Neural crest cell (in vitro differentiated cells): ENCODE measurements at regions not wholly inside any gene's neighbourhood (a gene's known extent, or its start where the extent isn't known, plus 50 kb on each side); places are given as distances from the start of the nearest gene placed in this dataset.

ENCODE experiments used
- DNase-seq: peaks from one replicate; pipeline ENCODE4 v3.0.0; 2021; ENCODE audit warnings: low read depth, mixed read lengths, low spot score
- H3K27ac Mint-ChIP-seq: one replicate; pipeline ENCODE4 v1.8.0; 2021; ENCODE audit warnings: mild to moderate bottlenecking, mixed read lengths; ENCODE audit not compliant: unreplicated experiment
- H3K27me3 Mint-ChIP-seq: 2 replicates; pipeline ENCODE4 v1.8.0; 2021; ENCODE audit warnings: low read depth, mild to moderate bottlenecking, mixed read lengths
- H3K36me3 Mint-ChIP-seq: 2 replicates; pipeline ENCODE4 v1.8.0; 2021; ENCODE audit warnings: low read depth, mild to moderate bottlenecking, mixed read lengths
- H3K4me1 Mint-ChIP-seq: 2 replicates; pipeline ENCODE4 v1.8.0; 2021; ENCODE audit warnings: mixed read lengths
- H3K4me3 Mint-ChIP-seq: one replicate; pipeline ENCODE4 v1.8.0; 2021; ENCODE audit warnings: mild to moderate bottlenecking, mixed read lengths
- H3K9me3 Mint-ChIP-seq: 2 replicates; pipeline ENCODE4 v1.8.0; 2021; ENCODE audit warnings: mixed read lengths
- TF ChIP-seq, protein P1 (sequence below): fragments of 200-600 bp; sonication (generic); conservative IDR thresholded peaks from 2 replicates; pipeline ENCODE4 v1.5.0; 2021; ENCODE audit warnings: antibody characterized with exemption, mild to moderate bottlenecking

DNA sequence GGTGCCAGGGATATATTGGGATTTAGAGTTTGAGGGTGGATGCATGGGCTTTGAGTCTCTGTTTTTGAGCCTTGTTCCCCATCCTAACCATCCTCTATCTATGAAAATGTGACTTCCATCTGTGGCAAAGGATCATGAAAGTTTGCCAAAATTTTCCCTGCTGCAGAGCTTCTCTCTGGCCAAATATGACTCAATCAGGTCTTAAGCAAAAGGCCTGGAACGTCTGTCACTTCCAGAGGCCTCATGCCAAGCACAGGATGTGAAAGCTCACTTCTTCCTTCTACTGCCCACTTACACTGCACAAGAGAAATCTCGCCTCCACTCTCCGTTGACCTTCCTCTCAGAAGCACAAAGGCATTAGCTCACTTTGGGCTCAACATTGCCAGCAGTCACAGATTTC is 696.9 kb upstream of the NRP1 start:
- H3K27me3 Mint-ChIP-seq: no peaks in the 10 kb centered on the region
- H3K4me3 Mint-ChIP-seq: no peak overlapping the region
- H3K27ac Mint-ChIP-seq: no peak overlapping the region
- peaks cover 4% of the 10 kb centered on the region for H3K9me3 Mint-ChIP-seq
- TF ChIP-seq, protein P1, sequence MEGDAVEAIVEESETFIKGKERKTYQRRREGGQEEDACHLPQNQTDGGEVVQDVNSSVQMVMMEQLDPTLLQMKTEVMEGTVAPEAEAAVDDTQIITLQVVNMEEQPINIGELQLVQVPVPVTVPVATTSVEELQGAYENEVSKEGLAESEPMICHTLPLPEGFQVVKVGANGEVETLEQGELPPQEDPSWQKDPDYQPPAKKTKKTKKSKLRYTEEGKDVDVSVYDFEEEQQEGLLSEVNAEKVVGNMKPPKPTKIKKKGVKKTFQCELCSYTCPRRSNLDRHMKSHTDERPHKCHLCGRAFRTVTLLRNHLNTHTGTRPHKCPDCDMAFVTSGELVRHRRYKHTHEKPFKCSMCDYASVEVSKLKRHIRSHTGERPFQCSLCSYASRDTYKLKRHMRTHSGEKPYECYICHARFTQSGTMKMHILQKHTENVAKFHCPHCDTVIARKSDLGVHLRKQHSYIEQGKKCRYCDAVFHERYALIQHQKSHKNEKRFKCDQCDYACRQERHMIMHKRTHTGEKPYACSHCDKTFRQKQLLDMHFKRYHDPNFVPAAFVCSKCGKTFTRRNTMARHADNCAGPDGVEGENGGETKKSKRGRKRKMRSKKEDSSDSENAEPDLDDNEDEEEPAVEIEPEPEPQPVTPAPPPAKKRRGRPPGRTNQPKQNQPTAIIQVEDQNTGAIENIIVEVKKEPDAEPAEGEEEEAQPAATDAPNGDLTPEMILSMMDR: no peak
- DNase-seq: no peak
- peaks cover 3% of the 10 kb centered on the region for H3K36me3 Mint-ChIP-seq
- no peaks in the 10 kb centered on the region for H3K4me1 Mint-ChIP-seq

DNA sequence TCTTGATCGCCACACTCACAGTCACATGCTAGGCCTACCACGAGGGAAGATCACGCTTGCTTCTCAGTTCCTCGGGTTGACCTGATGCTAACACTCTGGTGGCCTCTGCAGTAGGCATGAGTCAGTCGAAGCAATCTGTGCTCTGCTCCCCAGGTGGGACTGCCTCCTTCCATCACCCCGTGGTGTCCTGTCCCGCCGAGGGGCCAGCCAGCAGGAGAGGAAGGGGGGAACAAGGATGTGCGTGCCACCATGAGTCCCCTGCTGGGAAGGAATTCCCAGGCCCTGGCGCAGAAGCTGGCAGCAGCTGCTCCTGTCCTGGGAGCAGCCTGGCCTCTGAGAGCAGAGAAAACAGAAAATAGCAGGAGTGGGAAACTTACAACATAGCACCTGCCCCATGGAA is 695.0 kb upstream of the NRP1 start:
- Mint-ChIP-seq H3K27ac (no peak overlapping the region), H3K4me1 (no peaks in the 10 kb centered on the region), H3K9me3 (peaks cover 4% of the 10 kb centered on the region), H3K4me3 (no peak overlapping the region), H3K27me3 (no peaks in the 10 kb centered on the region), H3K36me3 (no peaks in the 10 kb centered on the region)
- TF ChIP-seq, protein P1: no peak
- DNase-seq: no peak

DNA sequence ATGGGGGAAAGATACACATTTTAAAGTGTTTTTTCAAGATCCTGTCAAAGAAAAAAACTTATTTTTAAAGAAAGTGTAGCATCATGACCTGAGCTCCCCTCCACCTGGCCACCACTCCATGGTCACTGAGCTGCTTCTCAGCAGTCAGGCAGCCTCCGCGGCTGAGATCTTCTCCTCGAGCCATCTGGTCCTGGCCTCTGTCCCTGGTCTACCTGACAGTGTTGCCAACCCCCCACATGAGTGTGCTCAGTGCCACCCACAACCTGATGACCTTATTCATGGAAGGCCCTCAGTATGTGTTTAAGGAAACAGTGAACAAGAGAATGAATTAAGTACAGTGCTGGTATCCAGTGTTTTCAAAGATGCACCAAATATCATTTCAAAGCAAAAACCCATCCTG is 694.5 kb upstream of the NRP1 start:
- Mint-ChIP-seq H3K36me3 (no peaks in the 10 kb centered on the region), H3K4me3 (no peak overlapping the region), H3K9me3 (peaks cover 4% of the 10 kb centered on the region), H3K27me3 (no peaks in the 10 kb centered on the region), H3K4me1 (no peaks in the 10 kb centered on the region), H3K27ac (peak overlapping the region; percentile 43)
- TF ChIP-seq, protein P1: no peak
- DNase-seq: no peak

DNA sequence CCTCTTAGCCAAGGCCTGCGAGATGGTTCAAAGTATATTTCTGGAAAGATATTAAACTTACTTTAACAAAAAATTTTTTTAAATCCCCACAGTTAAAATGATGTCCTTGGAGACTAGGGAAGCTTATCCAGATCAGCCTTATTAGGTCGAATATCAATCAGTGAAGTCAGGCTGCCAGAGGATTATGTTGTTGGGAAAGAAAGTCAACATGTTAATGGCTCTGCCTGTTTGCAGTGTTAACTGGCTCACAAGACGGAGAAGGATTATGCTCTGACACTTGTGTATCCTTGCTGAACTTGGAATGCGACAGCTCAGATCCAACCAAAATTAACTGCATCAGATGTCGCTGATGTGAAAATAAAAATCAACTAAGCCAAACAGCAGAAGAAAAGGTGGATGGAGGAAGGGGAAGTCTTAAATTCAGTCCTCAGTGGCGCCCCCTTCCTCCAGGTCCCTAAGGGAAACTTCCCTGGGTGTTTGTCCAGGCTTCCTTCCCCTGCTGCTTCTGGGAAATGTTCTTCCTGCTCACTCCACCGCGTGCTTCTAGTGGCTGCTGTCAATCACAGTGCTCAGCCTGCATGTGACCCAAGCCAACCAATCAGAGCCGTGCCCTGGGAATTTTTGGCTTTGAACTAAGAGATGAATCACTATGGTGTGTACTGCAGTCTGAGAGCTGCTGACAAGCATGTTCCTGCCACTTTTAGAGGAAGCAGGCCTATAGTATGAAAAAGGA is 690.4 kb upstream of the NRP1 start:
- TF ChIP-seq, protein P1: peak; percentile 28
- H3K4me1 Mint-ChIP-seq: no peaks in the 10 kb centered on the region
- H3K27ac Mint-ChIP-seq: peak overlapping the region; percentile 84
- peaks cover 2% of the 10 kb centered on the region for H3K9me3 Mint-ChIP-seq
- H3K27me3 Mint-ChIP-seq: no peaks in the 10 kb centered on the region
- no peaks in the 10 kb centered on the region for H3K36me3 Mint-ChIP-seq
- DNase-seq: no peak
- no peak overlapping the region for H3K4me3 Mint-ChIP-seq

DNA sequence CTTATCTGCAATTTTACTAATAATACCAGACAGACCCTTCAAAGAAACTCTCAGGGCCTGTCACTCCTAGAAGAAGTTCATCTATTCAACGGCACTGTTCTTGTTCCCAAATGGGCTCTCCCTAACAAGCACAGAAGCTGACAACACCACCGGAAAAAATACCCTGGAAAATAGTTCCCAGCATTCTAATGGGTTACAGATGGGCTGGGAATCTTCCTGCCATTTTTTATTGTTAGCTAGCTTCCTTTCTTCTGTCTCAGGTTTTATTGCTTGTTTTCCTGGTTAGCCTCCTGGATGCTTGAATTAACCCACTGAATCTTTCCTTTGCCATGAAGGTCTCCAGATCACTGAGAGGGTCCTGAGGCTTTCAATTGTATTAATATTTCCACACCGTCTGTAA is 689.8 kb upstream of the NRP1 start:
- TF ChIP-seq, protein P1: no peak
- Mint-ChIP-seq H3K27ac (no peak overlapping the region), H3K36me3 (no peaks in the 10 kb centered on the region), H3K4me3 (no peak overlapping the region), H3K9me3 (peaks cover 2% of the 10 kb centered on the region), H3K4me1 (no peaks in the 10 kb centered on the region), H3K27me3 (no peaks in the 10 kb centered on the region)
- DNase-seq: no peak
